Fibroblast of lung (primary cell): ENCODE measurements at regions not wholly inside any gene's neighbourhood (a gene's known extent, or its start where the extent isn't known, plus 50 kb on each side); places are given as distances from the start of the nearest gene placed in this dataset.

ENCODE experiments used
- DNase-seq, 2 donors: peaks; one replicate each; pipeline versions ENCODE4 v3.0.0 to v3.0.0-alpha.2; 2010; ENCODE audit warnings: low read depth in 2 of 2
- H2AFZ ChIP-seq: 2 replicates; pipeline ENCODE4 v1.5.1; 2012; ENCODE audit warnings: low read length, control low read depth, inconsistent platforms
- H3K27ac ChIP-seq: 2 replicates; pipeline ENCODE4 v1.5.1; 2011; ENCODE audit warnings: low read length, control low read depth; ENCODE audit not compliant: insufficient read depth
- H3K27me3 ChIP-seq: 2 replicates; pipeline ENCODE4 v1.5.1; 2011; ENCODE audit warnings: mild to moderate bottlenecking, low read length; ENCODE audit not compliant: control insufficient read depth, insufficient read depth
- H3K36me3 ChIP-seq: 2 replicates; pipeline ENCODE4 v1.5.1; 2011; ENCODE audit warnings: low read length; ENCODE audit not compliant: control insufficient read depth, insufficient read depth
- H3K4me1 ChIP-seq: 2 replicates; pipeline ENCODE4 v1.5.1; 2011; ENCODE audit warnings: low read length; ENCODE audit not compliant: control insufficient read depth, insufficient read depth; ENCODE audit errors: extremely low read depth
- H3K4me2 ChIP-seq: 2 replicates; pipeline ENCODE4 v1.5.1; 2011; ENCODE audit warnings: low read length, control low read depth; ENCODE audit not compliant: insufficient read depth; ENCODE audit errors: extremely low read depth
- H3K4me3 ChIP-seq, 4 experiments: fragments of 200-600 bp in 1 of 4; sonication (generic) in 1 of 4; replicated peaks in 1 of 4; 2 replicates each; pipeline ENCODE4 v1.5.1; 2011 to 2016; ENCODE audit warnings: low read length in 4 of 4, low read depth in 3 of 4, mild to moderate bottlenecking in 3 of 4, control low read depth in 2 of 4, inconsistent platforms in 1 of 4, mixed read lengths in 1 of 4; ENCODE audit not compliant: insufficient read depth in 1 of 4; ENCODE audit errors: control extremely low read depth in 1 of 4
- H3K79me2 ChIP-seq: 2 replicates; pipeline ENCODE4 v1.5.1; 2012; ENCODE audit warnings: mild to moderate bottlenecking, low read length, inconsistent platforms; ENCODE audit not compliant: control insufficient read depth, insufficient read depth
- H3K9ac ChIP-seq: 2 replicates; pipeline ENCODE4 v1.5.1; 2011; ENCODE audit warnings: mild to moderate bottlenecking, low read length, control low read depth; ENCODE audit not compliant: insufficient read depth
- H3K9me3 ChIP-seq: 2 replicates; pipeline ENCODE4 v1.5.1; 2012; ENCODE audit warnings: low read depth, low read length; ENCODE audit not compliant: control insufficient read depth, insufficient read depth
- H4K20me1 ChIP-seq: 2 replicates; pipeline ENCODE4 v1.5.1; 2011; ENCODE audit warnings: low read length; ENCODE audit not compliant: control insufficient read depth, insufficient read depth; ENCODE audit errors: extremely low read depth
- CTCF ChIP-seq, 2 donors: IDR thresholded peaks in 1 of 2; conservative IDR thresholded peaks in 1 of 2; 1 replicate in 1 of 2; 2 replicates in 1 of 2; pipeline ENCODE4 v1.5.1; 2011 to 2012; ENCODE audit warnings: low read length in 2 of 2, control low read depth in 1 of 2, inconsistent platforms in 1 of 2, low read depth in 1 of 2, mild to moderate bottlenecking in 1 of 2
- EZH2 ChIP-seq: IDR thresholded peaks from 2 replicates; pipeline ENCODE4 v1.5.1; 2012; ENCODE audit warnings: low read length, control low read depth, mild to moderate bottlenecking; ENCODE audit errors: missing control alignments

- Histone ChIP-seq H3K36me3 (no peaks in the 10 kb centered on the region), H3K4me2 (no peak overlapping the region), H2AFZ (no peak overlapping the region), H4K20me1 (no peaks in the 10 kb centered on the region), H3K27me3 (no peaks in the 10 kb centered on the region), H3K27ac (no peak overlapping the region), H3K9me3 (no peaks in the 10 kb centered on the region), H3K9ac (no peak overlapping the region), H3K79me2 (no peaks in the 10 kb centered on the region), H3K4me1 (peaks cover 5% of the 10 kb centered on the region), H3K4me3 (no peak overlapping the region)
- TF ChIP-seq EZH2: no peak
- no peak for TF ChIP-seq CTCF (conservative IDR thresholded peaks at IDR 0.05 in 1 of 2, IDR thresholded peaks at IDR 0.05 in 1 of 2; ENCODE audit: low read depth in 1 of 2, low read length in 2 of 2)
- no peak for DNase-seq
These were observed 268.8 kb downstream of the MREG start for GRCh38 chr2:215744514-215744913.

- TF ChIP-seq EZH2 (no peak), CTCF (conservative IDR thresholded peaks at IDR 0.05 in 1 of 2, IDR thresholded peaks at IDR 0.05 in 1 of 2; ENCODE audit: low read depth in 1 of 2, low read length in 2 of 2) (no peak)
- no peaks in the 10 kb centered on the region for H3K9me3 ChIP-seq
- DNase-seq: no peak
These were observed 270.3 kb downstream of the MREG start for GRCh38 chr2:215743066-215743465.

GRCh38 chr2:215742021-215742420, 271.3 kb downstream of the MREG start:
- H3K27me3 ChIP-seq: no peaks in the 10 kb centered on the region
- DNase-seq: no peak

More at GRCh38 chr2:215743066-215743465, 270.3 kb downstream of the MREG start:
- no peak overlapping the region for H2AFZ ChIP-seq
- H3K4me3 ChIP-seq: no peak overlapping the region
- H3K4me1 ChIP-seq: no peaks in the 10 kb centered on the region
- H3K9ac ChIP-seq: no peak overlapping the region
- no peaks in the 10 kb centered on the region for H4K20me1 ChIP-seq
- no peak overlapping the region for H3K4me2 ChIP-seq
- no peaks in the 10 kb centered on the region for H3K36me3 ChIP-seq
- H3K79me2 ChIP-seq: no peaks in the 10 kb centered on the region
- H3K27ac ChIP-seq: no peak overlapping the region
- H3K27me3 ChIP-seq: no peaks in the 10 kb centered on the region

More at GRCh38 chr2:215742021-215742420, 271.3 kb downstream of the MREG start:
- Histone ChIP-seq H4K20me1 (no peaks in the 10 kb centered on the region), H3K27ac (no peak overlapping the region), H3K79me2 (no peaks in the 10 kb centered on the region), H2AFZ (no peak overlapping the region), H3K4me1 (peaks cover 3% of the 10 kb centered on the region), H3K4me3 (no peak overlapping the region), H3K9ac (no peak overlapping the region), H3K4me2 (no peak overlapping the region), H3K36me3 (no peaks in the 10 kb centered on the region), H3K9me3 (no peaks in the 10 kb centered on the region)
- TF ChIP-seq EZH2 (no peak), CTCF (conservative IDR thresholded peaks at IDR 0.05 in 1 of 2, IDR thresholded peaks at IDR 0.05 in 1 of 2; ENCODE audit: low read depth in 1 of 2, low read length in 2 of 2) (no peak)
